Choroid plexus epithelial cell (primary cell): ENCODE measurements at regions not wholly inside any gene's neighbourhood (a gene's known extent, or its start where the extent isn't known, plus 50 kb on each side); places are given as distances from the start of the nearest gene placed in this dataset.
"Not testable (repeated sequence)": the region's sequence is repeated elsewhere in the genome, so short reads cannot be mapped to it uniquely, and the experiment has no call there.

ENCODE experiments used
- DNase-seq: peaks from one replicate; pipeline ENCODE4 v3.0.0-alpha.2; 2010; ENCODE audit warnings: low read depth
- H3K4me3 ChIP-seq: 2 replicates; pipeline ENCODE4 v1.5.1; 2011; ENCODE audit warnings: low read depth, mild to moderate bottlenecking, control low read depth, low read length, moderate library complexity
- CTCF ChIP-seq: conservative IDR thresholded peaks from 2 replicates; pipeline ENCODE4 v1.5.1; 2011; ENCODE audit warnings: low read depth, mild to moderate bottlenecking, control low read depth, inconsistent platforms, low read length, moderate library complexity

GRCh38 chr7:112579388-112579787 lies 98.6 kb downstream of the LSMEM1 start:
- DNase-seq: no peak
- H3K4me3 ChIP-seq: no peak overlapping the region
- TF ChIP-seq CTCF: no peak

GRCh38 chr7:112580717-112581435 lies 100.1 kb downstream of the LSMEM1 start:
- H3K4me3 ChIP-seq: no peak overlapping the region
- DNase-seq: no peak
- no peak for TF ChIP-seq CTCF

GRCh38 chr7:112581529-112581928 lies 100.7 kb downstream of the LSMEM1 start:
- no peak overlapping the region for H3K4me3 ChIP-seq
- TF ChIP-seq CTCF: no peak
- no peak for DNase-seq

GRCh38 chr7:112584290-112584689 lies 103.5 kb downstream of the LSMEM1 start:
- DNase-seq: no peak
- TF ChIP-seq CTCF: no peak
- H3K4me3 ChIP-seq: no peak overlapping the region

GRCh38 chr7:112587504-112587903 lies 106.7 kb downstream of the LSMEM1 start:
- no peak for DNase-seq

GRCh38 chr7:112592565-112593263 lies 111.9 kb downstream of the LSMEM1 start:
- DNase-seq, H3K4me3 ChIP-seq: not testable (repeated sequence)

More at GRCh38 chr7:112587504-112587903, 106.7 kb downstream of the LSMEM1 start:
- no peak for TF ChIP-seq CTCF
- H3K4me3 ChIP-seq: no peak overlapping the region

- no peak overlapping the region for H3K4me3 ChIP-seq
- TF ChIP-seq CTCF: no peak
- DNase-seq: peak; percentile 28
Observed at GRCh38 chr7:112594397-112594796, 113.6 kb downstream of the LSMEM1 start.
